Naive thymus-derived CD8-positive, alpha-beta T cell (primary cell): ENCODE measurements at regions not wholly inside any gene's neighbourhood (a gene's known extent, or its start where the extent isn't known, plus 50 kb on each side); places are given as distances from the start of the nearest gene placed in this dataset.
A peak's percentile ranks its signal among the peaks of the same experiment; 100 is the strongest.
"Not testable (repeated sequence)": the region's sequence is repeated elsewhere in the genome, so short reads cannot be mapped to it uniquely, and the experiment has no call there.

ENCODE experiments used
- ATAC-seq, 2 donors: fragments of 150-1000 bp; cut with Tn5 transposase in 1 of 2; sonication (Bioruptor Pico), chemical (Tn5 transposase) in 1 of 2; 1 replicate in 1 of 2; 2 replicates in 1 of 2; pipeline ENCODE4 v1.10.0; 2021; ENCODE audit warnings: mild to moderate bottlenecking in 2 of 2, moderate library complexity in 2 of 2
- POLR2A ChIA-PET: fragments of 350-600 bp; sonication (Branson Sonifier 250); formaldehyde crosslinking; loops from one replicate; lab custom pipeline; 2021; ENCODE audit warnings: antibody characterized with exemption; lab: Charles Lee
- DNase-seq, 10 donors: peaks; one replicate each; pipeline versions ENCODE4 v3.0.0 to v3.0.0-alpha.2; 2020 to 2022
- H3K27ac Mint-ChIP-seq, 10 donors: one replicate each; pipeline ENCODE4 v1.8.0; 2020 to 2022; ENCODE audit warnings: mild to moderate bottlenecking in 10 of 10, mixed read lengths in 10 of 10, moderate library complexity in 4 of 10, inconsistent platforms in 1 of 10
- H3K27me3 Mint-ChIP-seq, 5 donors: one replicate each; pipeline ENCODE4 v1.8.0; 2021 to 2022; ENCODE audit warnings: mixed read lengths in 5 of 5
- H3K36me3 Mint-ChIP-seq, 3 donors: one replicate each; pipeline ENCODE4 v1.8.0; 2020 to 2022; ENCODE audit warnings: mixed read lengths in 3 of 3, mild to moderate bottlenecking in 2 of 3, inconsistent platforms in 1 of 3
- H3K4me1 Mint-ChIP-seq, 4 donors: one replicate each; pipeline ENCODE4 v1.8.0; 2021 to 2022; ENCODE audit warnings: mixed read lengths in 4 of 4
- H3K4me3 Mint-ChIP-seq, 10 donors: one replicate each; pipeline ENCODE4 v1.8.0; 2020 to 2022; ENCODE audit warnings: mild to moderate bottlenecking in 10 of 10, mixed read lengths in 10 of 10, moderate library complexity in 6 of 10, inconsistent platforms in 1 of 10
- H3K9me3 Mint-ChIP-seq, 9 donors: one replicate each; pipeline ENCODE4 v1.8.0; 2020 to 2022; ENCODE audit warnings: mixed read lengths in 9 of 9, mild to moderate bottlenecking in 3 of 9, inconsistent platforms in 1 of 9, moderate library complexity in 1 of 9

DNA sequence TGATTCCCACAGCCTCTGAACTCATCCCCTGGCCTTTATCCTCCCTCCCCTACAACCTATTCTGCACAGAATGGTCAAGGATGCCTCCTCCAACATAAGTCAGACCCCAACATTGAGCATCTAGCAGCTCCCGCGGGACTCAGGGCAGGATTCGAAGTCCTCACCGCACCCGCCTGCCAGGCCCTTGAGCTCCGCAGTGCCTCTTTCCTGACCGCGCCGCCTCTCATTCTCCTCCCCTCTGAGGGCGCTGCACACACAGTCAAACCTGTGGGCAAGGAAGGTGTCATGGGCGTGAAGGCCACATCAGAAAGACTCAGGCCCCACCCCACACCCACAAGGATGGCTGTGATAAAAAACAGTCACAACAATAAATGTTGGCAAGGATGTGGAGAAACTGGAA, 84.1 kb downstream of the CPZ start:
- no peaks in the 10 kb centered on the region for H3K36me3 Mint-ChIP-seq
- H3K27me3 Mint-ChIP-seq: peaks cover 2 to 26% (median 4%) of the 10 kb centered on the region in 5 donors
- ATAC-seq (no peak), DNase-seq (no peak)
- POLR2A ChIA-PET: no interaction called here
- H3K4me1 Mint-ChIP-seq: no peaks in the 10 kb centered on the region
- no peak overlapping the region for H3K27ac Mint-ChIP-seq
- no peak overlapping the region for H3K4me3 Mint-ChIP-seq
- peaks cover 0 to 18% (median 7%) of the 10 kb centered on the region in 9 donors for H3K9me3 Mint-ChIP-seq

DNA sequence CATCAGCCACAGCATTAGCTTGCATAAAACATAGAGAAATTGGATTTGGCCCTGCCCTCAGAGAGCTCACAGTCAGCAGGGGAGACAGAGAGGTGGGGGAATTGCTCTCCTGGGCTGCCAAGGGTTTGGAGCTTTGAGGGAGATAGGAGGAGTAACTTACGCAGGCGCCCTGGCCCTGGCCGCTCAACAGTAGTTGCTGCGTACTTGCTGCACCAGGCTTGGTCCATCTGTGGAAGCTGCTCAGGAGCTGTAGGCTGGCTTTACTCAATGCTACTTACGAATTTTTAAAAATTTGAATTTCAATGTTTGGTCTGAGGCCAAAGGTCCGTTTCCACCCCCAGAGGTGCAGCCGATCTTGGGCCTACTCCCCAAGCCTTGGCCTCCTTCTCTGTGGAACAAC, 83.3 kb downstream of the CPZ start:
- H3K9me3 Mint-ChIP-seq: peaks cover 0 to 12% (median 8%) of the 10 kb centered on the region in 9 donors
- H3K4me1 Mint-ChIP-seq: no peaks in the 10 kb centered on the region
- H3K27me3 Mint-ChIP-seq: peaks cover 4 to 27% (median 4%) of the 10 kb centered on the region in 5 donors
- H3K27ac Mint-ChIP-seq: no peak overlapping the region
- no peaks in the 10 kb centered on the region for H3K36me3 Mint-ChIP-seq
- ATAC-seq (no peak), DNase-seq (no peak)
- POLR2A ChIA-PET: no interaction called here
- H3K4me3 Mint-ChIP-seq: no peak overlapping the region

DNA sequence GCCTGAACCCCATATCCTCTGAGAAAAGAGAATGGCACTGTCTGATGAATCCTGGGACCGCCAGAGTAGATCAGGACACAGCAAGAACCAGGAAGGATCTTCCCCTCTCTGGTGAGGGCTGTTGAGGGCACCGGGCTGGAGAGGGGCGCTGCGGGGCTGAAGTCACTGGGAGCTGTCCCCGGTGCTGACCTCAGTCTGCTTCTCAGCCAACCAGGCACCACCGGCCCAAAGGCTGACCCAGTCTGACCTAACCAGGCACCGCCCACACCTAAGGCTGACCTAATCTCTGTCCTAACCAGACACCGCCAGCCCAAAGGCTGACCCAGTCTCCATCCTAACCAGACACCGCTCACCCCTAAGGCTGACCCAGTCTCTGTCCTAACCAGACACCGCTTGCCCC, 82.8 kb downstream of the CPZ start:
- POLR2A ChIA-PET: no interaction called here
- Mint-ChIP-seq H3K9me3 (peaks cover 0 to 10% (median 7%) of the 10 kb centered on the region in 9 donors), H3K27ac (no peak overlapping the region), H3K27me3 (peaks cover 4 to 23% (median 4%) of the 10 kb centered on the region in 5 donors), H3K4me1 (no peaks in the 10 kb centered on the region), H3K36me3 (no peaks in the 10 kb centered on the region), H3K4me3 (no peak overlapping the region)
- ATAC-seq (no peak), DNase-seq (no peak)

DNA sequence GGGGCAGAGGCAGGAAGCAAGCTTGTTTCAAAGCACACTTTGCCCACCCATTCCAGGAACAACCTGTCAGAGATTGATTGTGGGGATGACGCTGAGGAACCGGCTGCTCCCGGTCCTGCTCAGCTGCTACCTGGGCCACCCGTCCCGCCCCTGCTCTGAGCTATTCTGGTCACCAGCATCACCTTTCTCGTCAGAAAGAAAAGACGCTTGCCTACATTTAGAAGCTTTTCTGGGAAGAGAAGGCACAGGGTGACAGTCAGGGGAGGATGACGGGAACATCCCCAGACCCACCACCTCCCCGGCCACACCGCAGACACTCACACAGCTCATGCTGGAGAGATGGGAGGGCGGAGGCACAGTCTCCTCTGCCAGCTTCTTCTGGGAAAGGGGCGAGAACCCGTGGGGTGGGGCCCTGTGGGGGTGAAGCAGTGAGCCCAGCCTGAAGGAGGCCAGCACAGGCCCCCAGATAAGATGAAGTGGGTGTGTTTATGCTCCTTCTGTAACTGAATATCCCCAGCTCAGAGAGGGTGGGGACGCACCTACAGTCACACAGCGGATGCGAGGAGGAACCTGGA, 81.8 kb downstream of the CPZ start:
- no peak for ATAC-seq
- Mint-ChIP-seq H3K27me3 (peaks cover 4 to 23% (median 4%) of the 10 kb centered on the region in 5 donors), H3K36me3 (no peaks in the 10 kb centered on the region), H3K27ac (no peak overlapping the region), H3K9me3 (peaks cover 0 to 10% (median 7%) of the 10 kb centered on the region in 9 donors), H3K4me3 (no peak overlapping the region), H3K4me1 (no peaks in the 10 kb centered on the region)
- POLR2A ChIA-PET: no interaction called here
- DNase-seq: no peak

DNA sequence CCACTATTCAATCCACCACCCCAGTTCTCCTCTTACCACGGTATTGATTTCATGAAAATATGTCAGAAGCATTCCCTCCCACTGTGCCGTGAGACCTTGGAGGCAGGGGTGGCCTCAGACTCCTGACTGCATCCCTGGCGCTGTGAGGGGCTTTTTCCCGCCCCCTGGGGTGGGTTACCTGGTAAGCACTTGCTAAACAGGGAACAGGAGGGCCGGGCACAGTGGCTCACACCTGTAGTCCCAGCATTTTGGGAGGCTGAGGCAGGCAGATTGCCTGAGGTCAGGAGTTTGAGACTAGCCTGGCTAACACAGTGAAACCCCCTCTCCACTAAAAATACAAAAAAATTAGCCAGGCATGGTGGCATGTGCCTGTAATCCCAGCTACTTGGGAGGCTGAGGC, 80.5 kb downstream of the CPZ start:
- H3K27me3 Mint-ChIP-seq: peaks cover 4 to 23% (median 6%) of the 10 kb centered on the region in 5 donors
- H3K36me3 Mint-ChIP-seq, H3K4me3 Mint-ChIP-seq, H3K4me1 Mint-ChIP-seq, H3K27ac Mint-ChIP-seq, POLR2A ChIA-PET, DNase-seq, H3K9me3 Mint-ChIP-seq, ATAC-seq: not testable (repeated sequence)

DNA sequence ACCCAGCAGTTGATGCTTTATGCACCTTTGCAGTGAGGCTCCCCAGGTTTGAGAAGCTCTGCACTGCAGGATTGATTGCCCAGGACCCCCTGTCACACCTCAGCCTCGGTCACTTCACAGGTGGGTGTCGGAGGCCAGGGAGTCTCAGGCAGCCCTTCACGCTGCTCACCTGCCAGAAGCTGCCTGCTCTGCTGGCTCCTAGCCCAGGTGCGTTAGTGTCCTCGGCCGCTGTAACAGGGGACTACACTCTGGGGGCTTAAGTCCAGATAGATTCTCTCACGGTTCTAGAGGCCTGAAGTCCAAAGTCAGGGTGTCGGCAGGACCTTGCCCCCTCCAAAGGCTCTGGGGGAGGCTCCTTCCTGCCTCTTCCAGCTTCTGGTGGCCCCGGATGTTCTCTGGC, 79.9 kb downstream of the CPZ start:
- no peaks in the 10 kb centered on the region for H3K4me1 Mint-ChIP-seq
- ATAC-seq (no peak), DNase-seq (no peak)
- H3K4me3 Mint-ChIP-seq: no peak overlapping the region
- peaks cover 2 to 10% (median 7%) of the 10 kb centered on the region in 9 donors for H3K9me3 Mint-ChIP-seq
- H3K27ac Mint-ChIP-seq: no peak overlapping the region
- H3K27me3 Mint-ChIP-seq: peaks cover 4 to 23% (median 6%) of the 10 kb centered on the region in 5 donors
- no peaks in the 10 kb centered on the region for H3K36me3 Mint-ChIP-seq
- POLR2A ChIA-PET: no interaction called here

DNA sequence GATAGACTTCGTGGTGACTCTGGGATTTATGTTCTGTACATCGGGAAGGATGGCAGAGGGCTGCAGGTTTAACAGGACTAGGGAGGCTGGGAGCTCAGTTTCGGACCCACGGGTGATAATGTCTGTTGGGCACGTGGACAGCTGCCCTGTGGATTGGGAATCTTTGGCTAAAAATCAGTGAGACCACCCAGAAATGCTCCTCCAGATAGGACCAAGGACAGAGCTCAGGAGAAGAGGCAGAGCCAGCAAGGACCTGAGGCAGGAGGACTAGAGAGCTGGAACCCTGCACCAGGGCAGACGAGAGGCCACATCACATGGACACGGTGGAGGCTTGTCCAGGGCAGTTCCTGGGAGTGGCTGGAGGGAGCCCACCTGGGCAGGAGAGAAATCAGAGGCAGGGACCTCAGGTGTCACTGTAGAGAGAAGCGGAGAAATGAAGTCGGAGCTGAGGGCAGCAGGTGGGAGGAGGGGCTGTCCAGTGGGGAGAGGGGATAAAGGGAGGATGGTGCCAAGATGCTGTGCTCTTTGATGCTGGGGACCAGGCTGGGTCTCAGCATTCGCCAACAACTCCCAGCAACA, 79.2 kb downstream of the CPZ start:
- H3K4me1 Mint-ChIP-seq: no peaks in the 10 kb centered on the region
- H3K27me3 Mint-ChIP-seq: peaks cover 4 to 22% (median 6%) of the 10 kb centered on the region in 5 donors
- H3K9me3 Mint-ChIP-seq: peaks cover 2 to 10% (median 5%) of the 10 kb centered on the region in 9 donors
- peak overlapping the region in 2 of 10 donors; percentile 15 to 45 for H3K27ac Mint-ChIP-seq
- POLR2A ChIA-PET: no interaction called here
- no peak overlapping the region for H3K4me3 Mint-ChIP-seq
- DNase-seq: no peak
- H3K36me3 Mint-ChIP-seq: no peaks in the 10 kb centered on the region
- no peak for ATAC-seq
